Right kidney (tissue), 1 donor: ENCODE measurements at regions not wholly inside any gene's neighbourhood (a gene's known extent, or its start where the extent isn't known, plus 50 kb on each side); places are given as distances from the start of the nearest gene placed in this dataset.
"Not testable (repeated sequence)": the region's sequence is repeated elsewhere in the genome, so short reads cannot be mapped to it uniquely, and the experiment has no call there.

Source experiments
- DNase-seq: peaks from one replicate; pipeline ENCODE4 v3.0.0-alpha.2; 2016

GRCh38 chr9:13439685-13440476 lies 160.4 kb upstream of the MPDZ start:
- no peak for DNase-seq

GRCh38 chr9:13437866-13438265 lies 158.4 kb upstream of the MPDZ start:
- DNase-seq: no peak

GRCh38 chr9:13436591-13436990 lies 157.1 kb upstream of the MPDZ start:
- no peak for DNase-seq

GRCh38 chr9:13433453-13433852 lies 154.0 kb upstream of the MPDZ start:
- DNase-seq: not testable (repeated sequence)

GRCh38 chr9:13432904-13433303 lies 153.4 kb upstream of the MPDZ start:
- no peak for DNase-seq

- DNase-seq: no peak
These were observed 152.2 kb upstream of the MPDZ start for GRCh38 chr9:13431692-13432091.

- no peak for DNase-seq
These were observed 151.7 kb upstream of the MPDZ start for GRCh38 chr9:13431222-13431536.

- no peak for DNase-seq
These were observed 151.1 kb upstream of the MPDZ start for GRCh38 chr9:13430368-13431221.

GRCh38 chr9:13429301-13430190 lies 150.1 kb upstream of the MPDZ start:
- DNase-seq: no peak

GRCh38 chr9:13428766-13429165 lies 149.3 kb upstream of the MPDZ start:
- no peak for DNase-seq

- no peak for DNase-seq
These were observed 148.1 kb upstream of the MPDZ start for GRCh38 chr9:13427587-13427986.

- no peak for DNase-seq
These were observed 147.1 kb upstream of the MPDZ start for GRCh38 chr9:13426606-13427005.

- DNase-seq: no peak
These were observed 145.4 kb upstream of the MPDZ start for GRCh38 chr9:13424872-13425271.

GRCh38 chr9:13424204-13424603 lies 144.7 kb upstream of the MPDZ start:
- DNase-seq: no peak

- DNase-seq: no peak
These were observed 134.9 kb upstream of the MPDZ start for GRCh38 chr9:13414349-13414748.

- DNase-seq: no peak
These were observed 132.8 kb upstream of the MPDZ start for GRCh38 chr9:13412331-13412730.

GRCh38 chr9:13411791-13412190 lies 132.3 kb upstream of the MPDZ start:
- DNase-seq: no peak

GRCh38 chr9:13410566-13411031 lies 131.1 kb upstream of the MPDZ start:
- no peak for DNase-seq

GRCh38 chr9:13397661-13398060 lies 118.2 kb upstream of the MPDZ start:
- DNase-seq: no peak

- DNase-seq: no peak
These were observed 117.7 kb upstream of the MPDZ start for GRCh38 chr9:13397220-13397619.

- DNase-seq: no peak
These were observed 116.9 kb upstream of the MPDZ start for GRCh38 chr9:13396418-13396817.

GRCh38 chr9:13395156-13395555 lies 115.7 kb upstream of the MPDZ start:
- no peak for DNase-seq

GRCh38 chr9:13388157-13388556 lies 108.7 kb upstream of the MPDZ start:
- DNase-seq: no peak
